PC-3 (cell line): ENCODE measurements at regions not wholly inside any gene's neighbourhood (a gene's known extent, or its start where the extent isn't known, plus 50 kb on each side); places are given as distances from the start of the nearest gene placed in this dataset.

ENCODE experiments used
- ATAC-seq: fragments of 200-7000 bp; cut with Tn5 transposase; 2 replicates; pipeline ENCODE4 v1.9.1; 2020; ENCODE audit warnings: mild to moderate bottlenecking, moderate library complexity
- BruUV-seq: library from RNA; stranded (reverse); fragments of 400-500 nt; replicated peaks from 2 replicates; lab custom pipeline; 2021; lab: Mats Ljungman, UMichigan
- CTCF ChIA-PET: fragments of 300-600 bp; sonication (Branson Sonifier 250); formaldehyde crosslinking; loops from one replicate; lab custom pipeline; 2022; ENCODE audit warnings: antibody characterized with exemption; lab: Charles Lee
- POLR2A ChIA-PET: fragments of 300-600 bp; sonication (Branson Sonifier 250); formaldehyde crosslinking; loops from one replicate; lab custom pipeline; 2022; ENCODE audit warnings: antibody characterized with exemption; ENCODE audit not compliant: unreplicated experiment; lab: Charles Lee
- DNase-seq: peaks from one replicate; pipeline ENCODE4 v3.0.0-alpha.2; 2015
- H2AFZ ChIP-seq: fragments of 300-600 bp; sonication (generic); 2 replicates; pipeline ENCODE4 v1.6.0; 2016; ENCODE audit warnings: antibody characterized with exemption, low read length
- H3F3A ChIP-seq: fragments of 300-600 bp; sonication (generic); one replicate; pipeline ENCODE4 v1.6.0; 2017; ENCODE audit warnings: antibody characterized with exemption, low read length, control low read depth, mild to moderate bottlenecking; ENCODE audit not compliant: unreplicated experiment
- H3K27ac ChIP-seq: fragments of 300-600 bp; sonication (generic); 2 replicates; pipeline ENCODE4 v1.5.1; 2016; ENCODE audit warnings: mild to moderate bottlenecking, low read length
- H3K27me3 ChIP-seq: fragments of 300-600 bp; sonication (generic); 2 replicates; pipeline ENCODE4 v1.6.1; 2016; ENCODE audit warnings: low read length, mixed read lengths
- H3K36me3 ChIP-seq: fragments of 300-600 bp; sonication (generic); 2 replicates; pipeline ENCODE4 v1.6.1; 2016; ENCODE audit warnings: low read depth, mixed run types, low read length, mixed read lengths
- H3K4me1 ChIP-seq: fragments of 300-600 bp; sonication (generic); 2 replicates; pipeline ENCODE4 v1.5.1; 2016; ENCODE audit warnings: low read length; ENCODE audit not compliant: insufficient read depth
- H3K4me2 ChIP-seq: fragments of 300-600 bp; sonication (generic); 2 replicates; pipeline ENCODE4 v1.6.0; 2016; ENCODE audit warnings: low read length
- H3K4me3 ChIP-seq: fragments of 300-600 bp; sonication (generic); 2 replicates; pipeline ENCODE4 v1.5.1; 2016; ENCODE audit warnings: mild to moderate bottlenecking, low read length, mixed read lengths
- H3K79me2 ChIP-seq: fragments of 300-600 bp; sonication (generic); 2 replicates; pipeline ENCODE4 v1.6.1; 2017; ENCODE audit warnings: low read length, mixed read lengths
- H3K9ac ChIP-seq: fragments of 300-600 bp; sonication (generic); 2 replicates; pipeline ENCODE4 v1.6.0; 2016; ENCODE audit warnings: mild to moderate bottlenecking, low read length
- H3K9me2 ChIP-seq: fragments of 300-600 bp; sonication (generic); replicated peaks from 2 replicates; pipeline ENCODE4 v1.6.1; 2016; ENCODE audit warnings: mixed run types, low read length, mixed read lengths
- H3K9me3 ChIP-seq: fragments of 300-600 bp; sonication (generic); 2 replicates; pipeline ENCODE4 v1.6.1; 2016; ENCODE audit warnings: low read length, mixed read lengths
- H4K20me1 ChIP-seq: fragments of 300-600 bp; sonication (generic); 2 replicates; pipeline ENCODE4 v1.6.1; 2016; ENCODE audit warnings: low read length, mixed read lengths
- CTCF ChIP-seq: fragments of 300-600 bp; sonication (generic); conservative IDR thresholded peaks from 2 replicates; pipeline ENCODE4 v1.5.1; 2017; ENCODE audit warnings: antibody characterized with exemption, low read depth, mild to moderate bottlenecking, low read length
- EZH2 ChIP-seq: fragments of 300-600 bp; sonication (generic); IDR thresholded peaks from one replicate; pipeline ENCODE4 v1.6.1; 2017; ENCODE audit warnings: antibody characterized with exemption, mild to moderate bottlenecking, low read length; ENCODE audit not compliant: unreplicated experiment
- EZH2phosphoT487 ChIP-seq: fragments of 300-600 bp; sonication (generic); IDR thresholded peaks from 2 replicates; pipeline ENCODE4 v1.6.1; 2018; ENCODE audit warnings: mild to moderate bottlenecking, antibody characterized with exemption, low read length, borderline replicate concordance
- intact Hi-C: fragments of 100-400 bp; cut with micrococcal nuclease; formaldehyde crosslinking; loops from 2 replicates; pipeline ENCODE4 v1.9.0; 2023

- BruUV-seq, result no TSS peak
- Histone ChIP-seq H3F3A (no peaks in the 10 kb centered on the region), H3K9me2 (no peaks in the 10 kb centered on the region), H3K9ac (no peak overlapping the region), H3K4me2 (no peak overlapping the region), H3K27me3 (no peaks in the 10 kb centered on the region), H3K79me2 (no peaks in the 10 kb centered on the region), H3K4me1 (no peaks in the 10 kb centered on the region), H4K20me1 (no peaks in the 10 kb centered on the region), H3K36me3 (no peaks in the 10 kb centered on the region), H3K27ac (no peak overlapping the region), H3K4me3 (no peak overlapping the region), H3K9me3 (no peaks in the 10 kb centered on the region), H2AFZ (no peak overlapping the region)
- TF ChIP-seq CTCF, result no peak
- intact Hi-C loops, result no loop called here
- CTCF ChIA-PET, result no interaction called here
- ATAC-seq, result no peak
- DNase-seq, result no peak
- POLR2A ChIA-PET, result no interaction called here
Measured at GRCh38 chr11:43116071-43116470, 195.7 kb upstream of the API5 start.

DNA sequence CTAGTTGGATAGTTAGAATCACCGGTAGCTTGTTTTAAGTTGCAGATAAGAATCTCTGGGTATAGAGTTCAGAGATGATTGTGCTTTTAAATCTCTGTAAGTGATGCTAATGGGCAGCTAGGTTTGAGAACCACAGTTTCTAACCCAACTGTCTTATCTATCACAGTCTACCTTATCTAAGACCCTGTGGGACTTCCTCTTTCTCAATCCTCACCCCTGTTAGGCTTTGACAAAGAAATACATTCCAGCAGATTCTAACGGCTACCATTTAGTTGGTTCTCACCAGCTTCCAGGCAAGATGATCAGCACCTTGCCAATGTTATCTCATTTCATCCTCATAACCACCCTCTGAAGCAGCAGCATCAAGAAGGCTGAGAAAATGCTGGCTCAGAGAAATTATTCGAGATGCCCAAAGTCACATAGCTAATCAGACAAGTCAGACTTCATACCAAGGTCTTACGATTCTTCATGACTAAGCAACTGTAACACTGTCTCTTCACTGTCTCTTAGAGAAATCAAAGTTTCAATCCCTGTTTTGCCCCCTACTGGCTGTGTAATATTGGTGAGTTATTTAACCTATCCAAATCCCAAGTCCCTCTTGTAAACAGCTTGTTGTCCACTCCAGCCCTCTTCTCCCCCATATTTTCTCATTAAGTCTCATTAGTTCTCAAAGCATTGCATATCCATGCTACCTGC lies 192.4 kb upstream of the API5 start:
- Histone ChIP-seq H3K79me2 (no peaks in the 10 kb centered on the region), H3F3A (no peaks in the 10 kb centered on the region), H3K36me3 (no peaks in the 10 kb centered on the region), H4K20me1 (no peaks in the 10 kb centered on the region), H3K27ac (no peak overlapping the region), H3K4me2 (no peak overlapping the region), H3K4me3 (no peak overlapping the region), H3K27me3 (no peaks in the 10 kb centered on the region), H3K4me1 (no peaks in the 10 kb centered on the region), H3K9me3 (no peaks in the 10 kb centered on the region), H3K9me2 (no peaks in the 10 kb centered on the region), H2AFZ (no peak overlapping the region), H3K9ac (no peak overlapping the region)
- POLR2A ChIA-PET, result no interaction called here
- no peak for TF ChIP-seq EZH2phosphoT487
- peak; percentile 31; the same call in 1 of the 2 replicates for TF ChIP-seq CTCF
- TF ChIP-seq EZH2, result no peak
- ATAC-seq (no peak), DNase-seq (peak; percentile 11)
- CTCF ChIA-PET, result no interaction called here
- BruUV-seq, result no TSS peak
- intact Hi-C loops, result no loop called here

GRCh38 chr11:43122546-43122945 lies 189.2 kb upstream of the API5 start:
- Histone ChIP-seq H3K4me1 (no peaks in the 10 kb centered on the region), H3K27ac (no peak overlapping the region), H3K4me2 (no peak overlapping the region), H3K36me3 (no peaks in the 10 kb centered on the region), H3K4me3 (no peak overlapping the region), H3K9me3 (no peaks in the 10 kb centered on the region), H3K79me2 (no peaks in the 10 kb centered on the region), H2AFZ (no peak overlapping the region), H3K9ac (no peak overlapping the region), H4K20me1 (no peaks in the 10 kb centered on the region), H3K27me3 (no peaks in the 10 kb centered on the region), H3F3A (no peaks in the 10 kb centered on the region), H3K9me2 (no peaks in the 10 kb centered on the region)
- DNase-seq (no peak), ATAC-seq (no peak)
- CTCF ChIA-PET, result no interaction called here
- POLR2A ChIA-PET, result no interaction called here
- intact Hi-C loops, result no loop called here
- BruUV-seq, result no TSS peak
- no peak for TF ChIP-seq CTCF
- TF ChIP-seq EZH2, result no peak
- no peak for TF ChIP-seq EZH2phosphoT487
